22Rv1 (cell line): ENCODE measurements at regions not wholly inside any gene's neighbourhood (a gene's known extent, or its start where the extent isn't known, plus 50 kb on each side); places are given as distances from the start of the nearest gene placed in this dataset.

Source experiments
- H3K27ac ChIP-seq: fragments of 450-650 bp; 2 replicates; pipeline ENCODE4 v1.5.1; 2017
- ZFX ChIP-seq: fragments of 450-650 bp; IDR thresholded peaks from 2 replicates; pipeline ENCODE4 v1.6.1; 2017; ENCODE audit warnings: antibody characterized with exemption, borderline replicate concordance
- TF ChIP-seq, protein P1 (sequence below): fragments of 450-650 bp; IDR thresholded peaks from 2 replicates; pipeline ENCODE4 v1.5.1; 2017; ENCODE audit warnings: mild to moderate bottlenecking

GRCh38 chr20:19070681-19071445 lies 141.6 kb upstream of the SLC24A3 start:
- TF ChIP-seq, protein P1, sequence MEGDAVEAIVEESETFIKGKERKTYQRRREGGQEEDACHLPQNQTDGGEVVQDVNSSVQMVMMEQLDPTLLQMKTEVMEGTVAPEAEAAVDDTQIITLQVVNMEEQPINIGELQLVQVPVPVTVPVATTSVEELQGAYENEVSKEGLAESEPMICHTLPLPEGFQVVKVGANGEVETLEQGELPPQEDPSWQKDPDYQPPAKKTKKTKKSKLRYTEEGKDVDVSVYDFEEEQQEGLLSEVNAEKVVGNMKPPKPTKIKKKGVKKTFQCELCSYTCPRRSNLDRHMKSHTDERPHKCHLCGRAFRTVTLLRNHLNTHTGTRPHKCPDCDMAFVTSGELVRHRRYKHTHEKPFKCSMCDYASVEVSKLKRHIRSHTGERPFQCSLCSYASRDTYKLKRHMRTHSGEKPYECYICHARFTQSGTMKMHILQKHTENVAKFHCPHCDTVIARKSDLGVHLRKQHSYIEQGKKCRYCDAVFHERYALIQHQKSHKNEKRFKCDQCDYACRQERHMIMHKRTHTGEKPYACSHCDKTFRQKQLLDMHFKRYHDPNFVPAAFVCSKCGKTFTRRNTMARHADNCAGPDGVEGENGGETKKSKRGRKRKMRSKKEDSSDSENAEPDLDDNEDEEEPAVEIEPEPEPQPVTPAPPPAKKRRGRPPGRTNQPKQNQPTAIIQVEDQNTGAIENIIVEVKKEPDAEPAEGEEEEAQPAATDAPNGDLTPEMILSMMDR: no peak
- no peak for TF ChIP-seq ZFX
- H3K27ac ChIP-seq: no peak overlapping the region

- H3K27ac ChIP-seq: no peak overlapping the region
- TF ChIP-seq, protein P1: no peak
- no peak for TF ChIP-seq ZFX
Measured at GRCh38 chr20:19071446-19071725, 141.1 kb upstream of the SLC24A3 start.

DNA sequence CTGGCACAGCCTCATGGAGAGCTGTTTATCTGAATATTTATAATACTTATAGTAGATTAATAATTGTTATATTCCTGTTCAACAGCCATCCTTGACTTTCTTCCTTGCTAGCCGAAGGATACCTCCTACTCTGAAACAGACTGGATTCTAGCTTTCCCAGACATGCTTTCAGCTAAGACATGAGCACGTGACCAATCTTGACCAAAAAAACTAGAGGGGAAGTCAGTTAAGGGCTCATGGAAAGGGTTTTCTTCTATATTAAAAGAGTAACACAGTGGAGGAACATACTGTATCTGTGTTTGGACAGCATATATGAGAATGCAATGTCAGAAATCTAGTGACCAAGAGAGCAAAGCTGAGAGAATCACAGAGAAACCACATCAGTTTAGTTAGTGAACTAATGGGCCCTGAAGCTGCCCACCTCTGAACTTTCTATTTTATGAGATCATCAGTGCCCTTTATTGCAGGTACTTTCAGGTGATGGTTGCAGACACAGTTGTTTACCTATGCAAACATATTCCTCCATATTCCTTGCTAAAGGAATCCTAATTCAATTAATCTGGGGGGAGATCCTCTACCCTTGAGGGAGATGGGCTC lies 140.4 kb upstream of the SLC24A3 start:
- no peak for TF ChIP-seq ZFX
- TF ChIP-seq, protein P1: no peak
- no peak overlapping the region for H3K27ac ChIP-seq

DNA sequence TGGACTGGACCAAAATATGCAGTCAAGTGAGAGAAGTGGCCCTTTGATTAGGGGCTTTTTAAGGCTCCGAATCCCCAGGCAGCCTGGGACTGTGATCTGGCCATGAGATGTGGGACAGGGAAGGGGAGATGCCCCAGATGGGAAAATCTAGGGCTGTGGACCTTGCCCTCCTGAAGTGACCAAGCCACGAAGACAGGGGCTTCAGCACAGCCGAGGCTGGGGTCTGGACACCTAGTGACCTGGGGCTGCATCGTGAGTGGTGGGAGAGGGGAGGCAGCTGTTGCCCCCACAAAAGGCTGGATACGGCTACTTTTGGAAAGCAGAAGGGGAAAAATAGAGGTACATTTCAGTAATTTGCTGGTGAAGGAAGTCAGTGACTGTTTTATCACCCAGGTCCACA lies 139.5 kb upstream of the SLC24A3 start:
- no peak overlapping the region for H3K27ac ChIP-seq
- TF ChIP-seq, protein P1: no peak
- TF ChIP-seq ZFX: no peak

- TF ChIP-seq, protein P1: peak; percentile 31
- TF ChIP-seq ZFX: no peak
- H3K27ac ChIP-seq: no peak overlapping the region
Measured at GRCh38 chr20:19073584-19074218, 138.7 kb upstream of the SLC24A3 start.

DNA sequence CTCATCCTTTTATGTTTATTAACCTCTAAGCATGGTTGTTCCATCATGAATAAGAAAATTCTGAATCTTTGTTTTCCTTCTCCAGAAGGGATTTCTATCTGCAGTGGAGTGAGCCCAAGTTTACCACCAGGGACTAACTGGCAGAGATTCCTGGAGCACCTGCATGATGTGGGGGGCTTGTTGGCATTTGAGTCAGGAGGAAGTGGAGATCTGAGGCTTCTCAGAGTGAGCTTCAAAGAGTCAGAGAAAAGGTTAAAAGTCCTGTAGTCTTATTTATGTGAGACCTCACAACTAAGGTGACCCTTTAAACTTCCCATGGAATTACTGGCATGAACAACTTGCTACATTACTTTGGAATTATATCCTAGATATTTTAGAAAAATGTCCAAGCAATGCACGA lies 138.1 kb upstream of the SLC24A3 start:
- H3K27ac ChIP-seq: no peak overlapping the region
- no peak for TF ChIP-seq ZFX
- TF ChIP-seq, protein P1: no peak

DNA sequence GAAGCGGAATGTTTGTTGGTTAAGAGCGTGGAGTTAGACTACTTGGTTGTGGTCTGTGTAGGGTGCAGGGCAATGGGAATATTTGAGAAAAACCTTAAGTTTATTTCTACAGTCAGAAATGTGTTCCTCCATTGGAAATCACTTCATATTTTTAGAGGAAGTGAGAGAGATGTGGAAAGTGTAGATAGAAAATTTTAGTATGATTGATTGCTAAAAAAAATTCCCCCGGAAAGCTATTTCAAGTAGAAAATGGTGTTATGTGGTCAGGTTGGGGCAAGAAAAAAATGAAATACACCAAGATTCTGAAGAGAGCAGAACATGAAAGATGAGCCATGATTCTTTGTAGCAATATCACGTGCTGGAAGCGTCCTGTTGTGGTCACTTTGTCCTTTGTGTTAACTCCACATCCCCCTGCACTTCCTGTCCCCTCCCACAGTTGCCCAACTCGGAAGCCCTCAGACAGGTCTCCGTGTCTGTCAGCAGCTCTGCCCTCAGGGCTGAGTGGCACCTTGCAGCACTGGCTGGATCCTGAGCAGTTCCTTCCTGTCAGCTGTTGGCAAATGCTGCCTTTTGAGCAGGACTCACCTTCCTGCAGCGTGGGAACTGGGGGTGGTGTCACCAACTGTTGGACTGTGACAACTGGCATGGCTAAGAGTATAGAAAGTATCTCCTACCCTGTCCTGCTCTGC lies 137.5 kb upstream of the SLC24A3 start:
- H3K27ac ChIP-seq: no peak overlapping the region
- TF ChIP-seq, protein P1: no peak
- no peak for TF ChIP-seq ZFX
